Body of pancreas (tissue), 4 donors: ENCODE measurements at regions not wholly inside any gene's neighbourhood (a gene's known extent, or its start where the extent isn't known, plus 50 kb on each side); places are given as distances from the start of the nearest gene placed in this dataset.
A peak's percentile ranks its signal among the peaks of the same experiment; 100 is the strongest.

ENCODE experiments used
- ATAC-seq: fragments of 150-250 bp; one replicate; pipeline ENCODE4 v1.9.1; 2016
- DNase-seq, 4 donors: peaks; one replicate each; pipeline ENCODE4 v3.0.0-alpha.2; 2019
- H3K27ac ChIP-seq, 4 donors: fragments of 200-600 bp; sonication (generic); 1 replicate in 3 of 4; 2 replicates in 1 of 4; pipeline versions ENCODE4 v1.5.1 to v1.6.1; 2016 to 2019; ENCODE audit warnings: mild to moderate bottlenecking in 1 of 4, mixed read lengths in 1 of 4, moderate library complexity in 1 of 4
- H3K27me3 ChIP-seq, 2 donors: fragments of 200-600 bp; sonication (generic); one replicate each; pipeline ENCODE4 v1.6.0; 2016; ENCODE audit warnings: mild to moderate bottlenecking in 1 of 2
- H3K36me3 ChIP-seq, 2 donors: fragments of 200-600 bp; sonication (generic); replicated peaks in 1 of 2; 2 replicates each; pipeline ENCODE4 v1.5.1; 2016; ENCODE audit warnings: low read depth in 2 of 2; ENCODE audit not compliant: insufficient read depth in 1 of 2
- H3K4me1 ChIP-seq: fragments of 200-600 bp; sonication (generic); one replicate; pipeline ENCODE4 v1.6.0; 2016
- H3K4me3 ChIP-seq, 2 donors: fragments of 200-600 bp; sonication (generic); 1 replicate in 1 of 2; 2 replicates in 1 of 2; pipeline ENCODE4 v1.5.1; 2016 to 2019
- H3K9me3 ChIP-seq, 3 donors: fragments of 200-600 bp; sonication (generic); 1 replicate in 2 of 3; 2 replicates in 1 of 3; pipeline ENCODE4 v1.5.1; 2016
- CTCF ChIP-seq, 7 experiments: fragments of 450-650 bp in 4 of 7; fragments of 200-600 bp in 3 of 7; sonication (generic) in 3 of 7; IDR thresholded peaks; one replicate each; pipeline ENCODE4 v1.5.1; 2016 to 2019; ENCODE audit warnings: antibody characterized with exemption in 7 of 7
- POLR2A ChIP-seq, 3 donors: fragments of 450-650 bp; IDR thresholded peaks; one replicate each; pipeline ENCODE4 v1.6.1; 2016; ENCODE audit warnings: antibody characterized with exemption in 3 of 3, mild to moderate bottlenecking in 2 of 3
- WGBS, 2 donors: methylation state at CpG; one replicate each; pipeline ENCODE4 v1.1.5; 2017; 5-methylcytosine and 5-hydroxymethylcytosine counted together
- intact Hi-C: fragments of 100-400 bp; cut with DNase I; formaldehyde crosslinking; loops from one replicate; pipeline ENCODE4 v1.15.1; 2023

GRCh38 chr5:56503929-56504328 lies 270.8 kb upstream of the ANKRD55 start:
- Histone ChIP-seq H3K36me3 (no peaks in the 10 kb centered on the region), H3K4me1 (peaks cover 18% of the 10 kb centered on the region), H3K4me3 (no peak overlapping the region), H3K27me3 (no peaks in the 10 kb centered on the region), H3K27ac (no peak overlapping the region), H3K9me3 (no peaks in the 10 kb centered on the region)
- 93 to 98% methylated on average over 3 of the region's 3 CpGs for WGBS, 2 donors
- ATAC-seq (no peak), DNase-seq (no peak)
- TF ChIP-seq POLR2A (IDR thresholded peaks at IDR 0.05) = no peak
- no peak for TF ChIP-seq CTCF (IDR thresholded peaks at IDR 0.05)
- intact Hi-C loops = no loop called here

DNA sequence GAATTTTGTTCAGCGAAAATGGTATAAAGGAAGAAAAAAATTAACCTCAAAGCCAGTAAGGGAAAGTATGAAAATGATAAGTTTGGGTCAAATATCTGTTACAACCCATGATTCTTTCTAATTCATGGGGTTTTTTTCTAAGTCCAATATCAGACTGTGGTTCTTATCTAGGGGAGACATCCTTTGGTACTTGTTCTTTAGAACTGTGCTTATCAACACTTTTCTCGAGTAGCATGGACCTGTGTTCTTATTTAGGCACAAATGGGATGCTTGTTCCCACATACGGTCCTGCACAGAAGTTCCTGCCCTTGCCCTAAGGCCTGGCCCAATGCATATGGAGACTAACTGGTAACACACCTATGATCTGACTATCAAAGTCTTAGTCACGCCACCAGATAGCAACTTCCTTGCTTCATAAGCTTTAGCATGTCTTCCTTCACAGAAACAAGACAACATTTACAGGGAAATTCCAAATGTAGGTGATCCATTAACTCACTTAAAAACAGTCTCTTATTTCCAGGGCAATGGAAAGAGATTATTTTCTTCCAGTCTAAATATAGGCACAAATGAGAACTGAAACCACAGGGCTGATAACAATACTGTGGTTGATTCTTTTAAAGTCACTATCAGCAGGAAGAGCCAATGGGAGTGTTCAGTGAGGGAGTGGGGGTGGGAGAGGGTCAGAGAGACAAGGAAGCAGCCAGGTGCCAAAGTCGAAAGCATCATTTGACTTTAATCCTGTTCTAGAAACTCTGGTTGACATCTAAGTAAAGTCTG lies 268.8 kb upstream of the ANKRD55 start:
- Histone ChIP-seq H3K9me3 (no peaks in the 10 kb centered on the region), H3K36me3 (no peaks in the 10 kb centered on the region), H3K27me3 (no peaks in the 10 kb centered on the region), H3K27ac (peak overlapping the region in 1 of 4 donors; percentile 15), H3K4me1 (peaks cover 11% of the 10 kb centered on the region), H3K4me3 (no peak overlapping the region)
- intact Hi-C loops = no loop called here
- WGBS, 2 donors = 75 to 87% methylated on average over 5 of the region's 5 CpGs
- no peak for DNase-seq
- TF ChIP-seq CTCF (IDR thresholded peaks at IDR 0.05) = no peak
- TF ChIP-seq POLR2A (IDR thresholded peaks at IDR 0.05) = no peak
- no peak for ATAC-seq

GRCh38 chr5:56499901-56500300 lies 266.8 kb upstream of the ANKRD55 start:
- intact Hi-C loops = no loop called here
- 82 to 86% methylated on average over 5 of the region's 5 CpGs for WGBS, 2 donors

GRCh38 chr5:56499491-56499890 lies 266.4 kb upstream of the ANKRD55 start:
- DNase-seq = no peak
- Histone ChIP-seq H3K27ac (no peak overlapping the region), H3K27me3 (no peaks in the 10 kb centered on the region), H3K36me3 (no peaks in the 10 kb centered on the region), H3K4me3 (no peak overlapping the region), H3K9me3 (no peaks in the 10 kb centered on the region), H3K4me1 (no peaks in the 10 kb centered on the region)
- ATAC-seq = no peak
- TF ChIP-seq POLR2A (IDR thresholded peaks at IDR 0.05) = no peak
- TF ChIP-seq CTCF (IDR thresholded peaks at IDR 0.05) = no peak
- intact Hi-C loops = no loop called here
- WGBS, 2 donors = 68 to 76% methylated on average over 4 of the region's 4 CpGs

More at GRCh38 chr5:56499901-56500300, 266.8 kb upstream of the ANKRD55 start:
- DNase-seq (no peak), ATAC-seq (no peak)
- TF ChIP-seq POLR2A (IDR thresholded peaks at IDR 0.05) (no peak), CTCF (IDR thresholded peaks at IDR 0.05) (no peak)
- no peaks in the 10 kb centered on the region for H3K4me1 ChIP-seq
- H3K27me3 ChIP-seq = no peaks in the 10 kb centered on the region
- H3K4me3 ChIP-seq = no peak overlapping the region
- no peaks in the 10 kb centered on the region for H3K36me3 ChIP-seq
- H3K27ac ChIP-seq = no peak overlapping the region
- H3K9me3 ChIP-seq = no peaks in the 10 kb centered on the region
